ENCODE measurements at regions not wholly inside any gene's neighbourhood (a gene's known extent, or its start where the extent isn't known, plus 50 kb on each side); places are given as distances from the start of the nearest gene placed in this dataset.

GRCh38 chr6:17218023-17218748 is 63.0 kb upstream of the RBM24 start:
- TF ChIP-seq, protein P1, sequence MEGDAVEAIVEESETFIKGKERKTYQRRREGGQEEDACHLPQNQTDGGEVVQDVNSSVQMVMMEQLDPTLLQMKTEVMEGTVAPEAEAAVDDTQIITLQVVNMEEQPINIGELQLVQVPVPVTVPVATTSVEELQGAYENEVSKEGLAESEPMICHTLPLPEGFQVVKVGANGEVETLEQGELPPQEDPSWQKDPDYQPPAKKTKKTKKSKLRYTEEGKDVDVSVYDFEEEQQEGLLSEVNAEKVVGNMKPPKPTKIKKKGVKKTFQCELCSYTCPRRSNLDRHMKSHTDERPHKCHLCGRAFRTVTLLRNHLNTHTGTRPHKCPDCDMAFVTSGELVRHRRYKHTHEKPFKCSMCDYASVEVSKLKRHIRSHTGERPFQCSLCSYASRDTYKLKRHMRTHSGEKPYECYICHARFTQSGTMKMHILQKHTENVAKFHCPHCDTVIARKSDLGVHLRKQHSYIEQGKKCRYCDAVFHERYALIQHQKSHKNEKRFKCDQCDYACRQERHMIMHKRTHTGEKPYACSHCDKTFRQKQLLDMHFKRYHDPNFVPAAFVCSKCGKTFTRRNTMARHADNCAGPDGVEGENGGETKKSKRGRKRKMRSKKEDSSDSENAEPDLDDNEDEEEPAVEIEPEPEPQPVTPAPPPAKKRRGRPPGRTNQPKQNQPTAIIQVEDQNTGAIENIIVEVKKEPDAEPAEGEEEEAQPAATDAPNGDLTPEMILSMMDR (IDR thresholded peaks at IDR 0.05): no peak
- TF ChIP-seq EZH2phosphoT487 (IDR thresholded peaks at IDR 0.05) (no peak), EZH2 (IDR thresholded peaks at IDR 0.05) (no peak)

Data from neural progenitor cell (in vitro differentiated cells).